ENCODE measurements at regions not wholly inside any gene's neighbourhood (a gene's known extent, or its start where the extent isn't known, plus 50 kb on each side); places are given as distances from the start of the nearest gene placed in this dataset.
"Not testable (repeated sequence)": the region's sequence is repeated elsewhere in the genome, so short reads cannot be mapped to it uniquely, and the experiment has no call there.

DNA sequence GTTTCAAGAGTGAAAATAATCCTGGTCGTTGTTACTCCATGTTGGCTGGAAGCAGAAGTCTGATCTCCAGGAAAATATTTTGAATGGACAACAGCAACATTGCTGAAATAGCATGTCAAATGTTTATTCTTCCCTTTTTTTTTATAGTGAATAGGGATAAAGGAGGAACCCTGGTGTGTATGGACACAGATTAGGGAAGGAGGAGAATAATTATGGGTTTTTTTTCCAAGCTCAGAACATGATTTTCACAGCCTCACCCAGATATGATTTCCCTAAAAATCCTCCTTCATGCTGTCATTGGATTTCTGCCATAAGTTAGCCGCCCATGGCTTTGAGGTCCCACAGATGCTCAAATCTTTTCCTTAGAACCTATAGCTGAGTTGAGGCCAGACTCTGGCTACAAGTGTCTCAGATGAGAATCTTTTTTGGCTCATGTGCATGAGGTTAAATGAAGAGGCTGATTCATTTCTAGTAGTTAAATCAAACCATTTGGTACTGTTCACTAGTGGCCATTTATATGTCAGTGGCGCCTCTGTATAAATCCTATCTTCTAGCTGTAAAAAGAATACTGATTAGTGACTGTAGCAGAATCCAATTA lies 65.5 kb upstream of the LIFR start:
- H3K9me3 ChIP-seq (ENCODE audit: control insufficient read depth in 2 of 2, insufficient read depth in 1 of 2, low read depth in 1 of 2, low read length in 1 of 2) = no peaks in the 10 kb centered on the region
- no peaks in the 10 kb centered on the region for H3K4me1 ChIP-seq (ENCODE audit: control insufficient read depth in 2 of 2, insufficient read depth in 2 of 2, low read length in 1 of 2)
- no peak overlapping the region for H3K4me3 ChIP-seq (ENCODE audit: low read depth in 1 of 2, low read length in 2 of 2)
- 81 to 83% methylated on average over 3 of the region's 3 CpGs for WGBS, 2 donors
- H3K36me3 ChIP-seq (ENCODE audit: control insufficient read depth in 2 of 2, insufficient read depth in 2 of 2, low read length in 1 of 2) = no peaks in the 10 kb centered on the region
- no peaks in the 10 kb centered on the region for H3K27me3 ChIP-seq (ENCODE audit: control insufficient read depth in 1 of 2, insufficient read depth in 2 of 2, low read length in 2 of 2)
- no peak overlapping the region for H3K27ac ChIP-seq (ENCODE audit: low read depth in 2 of 2, low read length in 1 of 2)

- Histone ChIP-seq H3K9me3 (ENCODE audit: control insufficient read depth in 2 of 2, insufficient read depth in 1 of 2, low read depth in 1 of 2, low read length in 1 of 2) (no peaks in the 10 kb centered on the region), H3K4me1 (ENCODE audit: control insufficient read depth in 2 of 2, insufficient read depth in 2 of 2, low read length in 1 of 2) (no peaks in the 10 kb centered on the region), H3K27me3 (ENCODE audit: control insufficient read depth in 1 of 2, insufficient read depth in 2 of 2, low read length in 2 of 2) (no peaks in the 10 kb centered on the region), H3K36me3 (ENCODE audit: control insufficient read depth in 2 of 2, insufficient read depth in 2 of 2, low read length in 1 of 2) (no peaks in the 10 kb centered on the region), H3K27ac (ENCODE audit: low read depth in 2 of 2, low read length in 1 of 2) (no peak overlapping the region), H3K4me3 (ENCODE audit: low read depth in 1 of 2, low read length in 2 of 2) (no peak overlapping the region)
- 61 to 80% methylated on average over 3 of the region's 3 CpGs for WGBS, 2 donors
Measured at GRCh38 chr5:38622723-38623129, 66.3 kb upstream of the LIFR start.

GRCh38 chr5:38624541-38624940 lies 68.1 kb upstream of the LIFR start:
- not testable (repeated sequence) for H3K36me3 ChIP-seq (ENCODE audit: control insufficient read depth in 2 of 2, insufficient read depth in 2 of 2, low read length in 1 of 2); H3K4me1 ChIP-seq (ENCODE audit: control insufficient read depth in 2 of 2, insufficient read depth in 2 of 2, low read length in 1 of 2)
- 93 to 94% methylated on average over 12 of the region's 12 CpGs for WGBS, 2 donors

GRCh38 chr5:38631376-38631775 lies 74.9 kb upstream of the LIFR start:
- 95 to 96% methylated on average over 24 of the region's 24 CpGs for WGBS, 2 donors

More at GRCh38 chr5:38624541-38624940, 68.1 kb upstream of the LIFR start:
- H3K9me3 ChIP-seq (ENCODE audit: control insufficient read depth in 2 of 2, insufficient read depth in 1 of 2, low read depth in 1 of 2, low read length in 1 of 2); H3K4me3 ChIP-seq (ENCODE audit: low read depth in 1 of 2, low read length in 2 of 2); H3K27me3 ChIP-seq (ENCODE audit: control insufficient read depth in 1 of 2, insufficient read depth in 2 of 2, low read length in 2 of 2); H3K27ac ChIP-seq (ENCODE audit: low read depth in 2 of 2, low read length in 1 of 2): not testable (repeated sequence)

DNA sequence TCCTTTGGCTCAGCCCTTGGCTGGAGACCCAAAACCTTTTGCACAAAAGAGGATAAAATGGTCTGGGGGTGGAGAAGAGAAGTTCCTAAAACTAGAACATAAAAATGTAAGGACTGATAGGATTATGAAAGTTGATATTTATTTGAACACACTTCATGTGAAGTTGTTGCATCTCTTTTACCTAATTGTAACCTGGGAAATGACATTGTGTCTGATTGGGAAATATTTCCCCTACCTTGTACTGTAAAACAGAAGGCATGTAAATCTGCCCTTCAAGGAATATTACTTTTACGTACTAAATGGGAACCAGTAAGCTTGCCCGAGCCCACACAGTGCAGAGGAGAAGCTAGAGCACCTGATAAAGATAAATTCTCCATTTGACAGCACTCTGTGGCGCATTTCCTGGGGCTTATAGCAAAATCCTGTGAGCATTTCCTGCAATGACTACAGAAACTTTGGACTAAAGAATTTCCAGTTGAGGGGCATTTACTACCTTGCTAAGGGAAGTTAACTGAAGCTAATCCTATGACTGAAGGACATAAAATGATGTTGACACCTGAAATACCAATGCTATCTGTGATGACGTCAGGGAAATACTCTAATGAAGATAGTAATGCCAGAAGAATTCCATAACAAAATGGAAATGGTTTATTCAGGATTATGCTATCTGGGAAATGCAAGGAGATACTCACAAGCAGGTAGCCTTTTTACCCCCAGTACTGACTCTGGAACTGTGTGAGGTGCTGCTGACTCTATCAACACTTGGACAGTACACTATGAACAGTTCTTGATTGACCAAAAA lies 78.3 kb upstream of the LIFR start:
- H3K36me3 ChIP-seq (ENCODE audit: control insufficient read depth in 2 of 2, insufficient read depth in 2 of 2, low read length in 1 of 2) = no peaks in the 10 kb centered on the region

More at GRCh38 chr5:38631376-38631775, 74.9 kb upstream of the LIFR start:
- not testable (repeated sequence) for H3K4me3 ChIP-seq (ENCODE audit: low read depth in 1 of 2, low read length in 2 of 2); H3K36me3 ChIP-seq (ENCODE audit: control insufficient read depth in 2 of 2, insufficient read depth in 2 of 2, low read length in 1 of 2); H3K4me1 ChIP-seq (ENCODE audit: control insufficient read depth in 2 of 2, insufficient read depth in 2 of 2, low read length in 1 of 2); H3K27ac ChIP-seq (ENCODE audit: low read depth in 2 of 2, low read length in 1 of 2); H3K27me3 ChIP-seq (ENCODE audit: control insufficient read depth in 1 of 2, insufficient read depth in 2 of 2, low read length in 2 of 2); H3K9me3 ChIP-seq (ENCODE audit: control insufficient read depth in 2 of 2, insufficient read depth in 1 of 2, low read depth in 1 of 2, low read length in 1 of 2)

DNA sequence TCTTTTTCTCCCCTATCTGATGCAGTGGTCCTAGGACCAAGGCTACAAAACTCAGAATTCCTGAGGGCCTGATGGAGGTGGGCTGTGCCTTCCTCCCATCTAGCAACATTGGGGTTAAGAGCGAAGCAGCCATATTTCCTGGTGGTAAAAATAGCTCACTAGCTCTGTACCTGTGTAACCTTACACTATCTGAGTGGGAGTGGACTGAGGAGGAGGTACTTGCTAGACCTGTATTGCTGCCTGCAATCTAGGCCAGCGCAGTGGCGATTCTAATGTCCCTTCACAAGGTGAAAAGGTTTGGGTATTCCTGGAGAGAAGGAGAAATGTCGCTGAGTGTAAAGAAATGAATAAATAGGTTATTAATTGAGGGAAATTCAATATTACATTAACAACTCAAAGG lies 80.2 kb upstream of the LIFR start:
- 62 to 81% methylated on average over 4 of the region's 4 CpGs for WGBS, 2 donors
- Histone ChIP-seq H3K4me3 (ENCODE audit: low read depth in 1 of 2, low read length in 2 of 2) (no peak overlapping the region), H3K9me3 (ENCODE audit: control insufficient read depth in 2 of 2, insufficient read depth in 1 of 2, low read depth in 1 of 2, low read length in 1 of 2) (peaks cover 0 to 2% of the 10 kb centered on the region in 2 donors), H3K36me3 (ENCODE audit: control insufficient read depth in 2 of 2, insufficient read depth in 2 of 2, low read length in 1 of 2) (no peaks in the 10 kb centered on the region), H3K4me1 (ENCODE audit: control insufficient read depth in 2 of 2, insufficient read depth in 2 of 2, low read length in 1 of 2) (no peaks in the 10 kb centered on the region), H3K27me3 (ENCODE audit: control insufficient read depth in 1 of 2, insufficient read depth in 2 of 2, low read length in 2 of 2) (no peaks in the 10 kb centered on the region), H3K27ac (ENCODE audit: low read depth in 2 of 2, low read length in 1 of 2) (no peak overlapping the region)

More for the DNA sequence above, 78.3 kb upstream of the LIFR start:
- Histone ChIP-seq H3K4me1 (ENCODE audit: control insufficient read depth in 2 of 2, insufficient read depth in 2 of 2, low read length in 1 of 2) (no peaks in the 10 kb centered on the region), H3K9me3 (ENCODE audit: control insufficient read depth in 2 of 2, insufficient read depth in 1 of 2, low read depth in 1 of 2, low read length in 1 of 2) (peaks cover 0 to 4% of the 10 kb centered on the region in 2 donors), H3K4me3 (ENCODE audit: low read depth in 1 of 2, low read length in 2 of 2) (no peak overlapping the region), H3K27me3 (ENCODE audit: control insufficient read depth in 1 of 2, insufficient read depth in 2 of 2, low read length in 2 of 2) (no peaks in the 10 kb centered on the region), H3K27ac (ENCODE audit: low read depth in 2 of 2, low read length in 1 of 2) (no peak overlapping the region)
- WGBS, 2 donors = 59 to 75% methylated on average over 4 of the region's 4 CpGs

DNA sequence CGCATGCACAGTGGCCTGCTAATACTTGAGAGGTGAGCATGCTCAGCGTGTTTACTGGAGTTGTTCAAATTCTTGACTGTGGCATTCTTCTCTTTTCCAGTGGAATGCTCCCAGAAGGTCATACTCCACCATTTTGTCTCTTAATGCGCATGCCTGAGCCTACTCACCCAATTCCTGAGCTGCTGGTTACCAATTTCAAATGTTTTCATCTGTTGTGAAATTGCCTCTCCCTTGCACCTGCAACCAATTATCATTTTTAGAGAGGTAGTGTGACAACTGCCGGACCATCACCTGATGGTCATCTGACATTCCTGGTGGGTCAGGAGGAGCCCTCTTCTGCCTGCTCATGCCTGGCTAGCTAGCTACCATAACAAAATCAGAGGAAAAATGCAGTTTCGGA lies 82.2 kb upstream of the LIFR start:
- Histone ChIP-seq H3K27ac (ENCODE audit: low read depth in 2 of 2, low read length in 1 of 2) (no peak overlapping the region), H3K4me3 (ENCODE audit: low read depth in 1 of 2, low read length in 2 of 2) (no peak overlapping the region), H3K9me3 (ENCODE audit: control insufficient read depth in 2 of 2, insufficient read depth in 1 of 2, low read depth in 1 of 2, low read length in 1 of 2) (no peaks in the 10 kb centered on the region), H3K4me1 (ENCODE audit: control insufficient read depth in 2 of 2, insufficient read depth in 2 of 2, low read length in 1 of 2) (no peaks in the 10 kb centered on the region), H3K36me3 (ENCODE audit: control insufficient read depth in 2 of 2, insufficient read depth in 2 of 2, low read length in 1 of 2) (no peaks in the 10 kb centered on the region), H3K27me3 (ENCODE audit: control insufficient read depth in 1 of 2, insufficient read depth in 2 of 2, low read length in 2 of 2) (no peaks in the 10 kb centered on the region)
- 93 to 95% methylated on average over 5 of the region's 5 CpGs for WGBS, 2 donors

DNA sequence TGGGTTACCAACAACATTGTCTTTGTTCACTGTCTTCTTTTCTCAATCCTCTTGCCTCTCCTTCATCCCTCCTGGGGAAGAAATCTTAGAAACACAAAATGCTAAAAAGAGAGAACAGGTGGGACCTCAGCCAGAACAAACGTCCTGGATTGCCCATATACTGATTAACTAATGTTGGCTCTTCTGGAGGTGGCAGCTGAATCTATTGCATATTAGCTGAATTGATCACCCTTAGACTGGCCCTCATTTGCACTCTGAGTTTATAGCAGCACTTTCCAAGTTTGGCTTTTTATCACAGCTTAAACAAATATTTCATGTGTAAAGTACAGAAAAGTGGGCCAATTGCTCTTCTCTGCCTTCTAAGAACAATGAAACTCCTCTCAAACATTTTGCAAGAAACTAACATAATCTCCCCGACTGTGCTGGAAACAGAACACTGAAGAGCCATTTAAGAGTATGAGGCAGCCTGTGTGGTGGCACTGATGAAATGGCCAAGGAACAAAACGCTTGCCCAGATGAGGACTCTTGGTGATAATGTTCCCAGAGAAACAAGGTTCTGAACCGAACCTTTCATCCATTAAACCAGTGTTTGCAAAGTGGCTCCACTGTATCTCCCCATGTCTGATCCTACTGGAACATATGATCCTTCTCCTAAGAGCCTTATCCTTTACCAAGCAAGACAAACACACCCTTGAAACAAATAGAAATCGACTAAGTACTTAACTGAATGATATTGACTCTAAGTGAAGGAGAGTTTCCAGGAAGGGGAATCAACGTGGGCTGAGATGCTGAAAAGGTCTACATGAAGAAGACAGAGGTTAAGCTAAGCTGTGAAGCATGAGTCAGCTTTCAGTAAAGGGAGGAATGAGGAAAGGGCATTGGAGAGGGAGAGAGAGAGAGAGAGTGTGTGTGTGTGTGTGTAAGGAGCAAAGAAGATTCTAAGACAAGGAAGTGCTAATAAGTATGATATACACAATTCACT lies 83.2 kb upstream of the LIFR start:
- H3K27ac ChIP-seq (ENCODE audit: low read depth in 2 of 2, low read length in 1 of 2) = no peak overlapping the region
- no peaks in the 10 kb centered on the region for H3K27me3 ChIP-seq (ENCODE audit: control insufficient read depth in 1 of 2, insufficient read depth in 2 of 2, low read length in 2 of 2)
- H3K36me3 ChIP-seq (ENCODE audit: control insufficient read depth in 2 of 2, insufficient read depth in 2 of 2, low read length in 1 of 2) = no peaks in the 10 kb centered on the region
- no peaks in the 10 kb centered on the region for H3K9me3 ChIP-seq (ENCODE audit: control insufficient read depth in 2 of 2, insufficient read depth in 1 of 2, low read depth in 1 of 2, low read length in 1 of 2)
- H3K4me1 ChIP-seq (ENCODE audit: control insufficient read depth in 2 of 2, insufficient read depth in 2 of 2, low read length in 1 of 2) = no peaks in the 10 kb centered on the region
- 48 to 54% methylated on average over 6 of the region's 6 CpGs for WGBS, 2 donors
- no peak overlapping the region for H3K4me3 ChIP-seq (ENCODE audit: low read depth in 1 of 2, low read length in 2 of 2)

DNA sequence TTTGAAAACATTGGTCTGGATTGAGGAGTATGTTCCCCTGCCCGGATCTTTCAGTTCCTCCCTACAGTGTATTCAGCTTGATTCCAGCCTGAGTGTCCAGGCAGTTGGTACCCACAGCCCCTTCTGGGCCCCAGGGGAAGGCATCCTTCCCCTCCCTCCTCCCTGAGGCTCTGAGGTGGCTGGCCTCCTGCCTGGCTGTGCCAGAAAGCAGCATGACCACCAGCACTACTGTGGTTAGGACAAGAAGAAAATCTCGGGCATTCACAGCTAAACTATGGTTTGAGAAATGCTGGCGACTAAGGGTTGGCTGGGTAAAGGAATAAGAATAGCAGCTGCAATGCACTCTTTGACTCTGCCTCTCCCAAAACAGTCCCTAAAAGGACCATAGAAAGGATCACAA lies 84.6 kb upstream of the LIFR start:
- Histone ChIP-seq H3K36me3 (ENCODE audit: control insufficient read depth in 2 of 2, insufficient read depth in 2 of 2, low read length in 1 of 2) (no peaks in the 10 kb centered on the region), H3K4me3 (ENCODE audit: low read depth in 1 of 2, low read length in 2 of 2) (no peak overlapping the region), H3K27ac (ENCODE audit: low read depth in 2 of 2, low read length in 1 of 2) (no peak overlapping the region), H3K9me3 (ENCODE audit: control insufficient read depth in 2 of 2, insufficient read depth in 1 of 2, low read depth in 1 of 2, low read length in 1 of 2) (no peaks in the 10 kb centered on the region), H3K4me1 (ENCODE audit: control insufficient read depth in 2 of 2, insufficient read depth in 2 of 2, low read length in 1 of 2) (no peaks in the 10 kb centered on the region), H3K27me3 (ENCODE audit: control insufficient read depth in 1 of 2, insufficient read depth in 2 of 2, low read length in 2 of 2) (no peaks in the 10 kb centered on the region)
- 88% methylated on average over 3 of the region's 3 CpGs for WGBS, 2 donors

Data from esophagus (tissue), 2 donors.